ENCODE measurements at regions not wholly inside any gene's neighbourhood (a gene's known extent, or its start where the extent isn't known, plus 50 kb on each side); places are given as distances from the start of the nearest gene placed in this dataset.
"Not testable (repeated sequence)": the region's sequence is repeated elsewhere in the genome, so short reads cannot be mapped to it uniquely, and the experiment has no call there.

GRCh38 chr1:83445873-83446272 lies 553.1 kb downstream of the TTLL7 start:
- DNase-seq: not testable (repeated sequence)

GRCh38 chr1:83442412-83442811 lies 556.5 kb downstream of the TTLL7 start:
- DNase-seq: not testable (repeated sequence)

GRCh38 chr1:83440586-83440985 lies 558.3 kb downstream of the TTLL7 start:
- not testable (repeated sequence) for DNase-seq

GRCh38 chr1:83440021-83440420 lies 558.9 kb downstream of the TTLL7 start:
- DNase-seq: not testable (repeated sequence)

GRCh38 chr1:83438316-83438715 lies 560.6 kb downstream of the TTLL7 start:
- not testable (repeated sequence) for DNase-seq

GRCh38 chr1:83435336-83435735 lies 563.6 kb downstream of the TTLL7 start:
- not testable (repeated sequence) for DNase-seq

- not testable (repeated sequence) for DNase-seq
Measured at GRCh38 chr1:83427566-83427965, 571.4 kb downstream of the TTLL7 start.

- not testable (repeated sequence) for DNase-seq
Measured at GRCh38 chr1:83423382-83423781, 575.5 kb downstream of the TTLL7 start.

GRCh38 chr1:83418558-83418957 lies 580.4 kb downstream of the TTLL7 start:
- DNase-seq: no peak

- not testable (repeated sequence) for DNase-seq
Measured at GRCh38 chr1:83413839-83414107, 585.2 kb downstream of the TTLL7 start.

- DNase-seq: not testable (repeated sequence)
Measured at GRCh38 chr1:83410746-83411413, 588.1 kb downstream of the TTLL7 start.

- not testable (repeated sequence) for DNase-seq
Measured at GRCh38 chr1:83406693-83407371, 592.1 kb downstream of the TTLL7 start.

- not testable (repeated sequence) for DNase-seq
Measured at GRCh38 chr1:83405789-83406188, 593.1 kb downstream of the TTLL7 start.

GRCh38 chr1:83403500-83403899 lies 595.4 kb downstream of the TTLL7 start:
- DNase-seq: not testable (repeated sequence)

GRCh38 chr1:83401146-83401545 lies 597.8 kb downstream of the TTLL7 start:
- DNase-seq: not testable (repeated sequence)

- not testable (repeated sequence) for DNase-seq
Measured at GRCh38 chr1:83400173-83400572, 598.8 kb downstream of the TTLL7 start.

- not testable (repeated sequence) for DNase-seq
Measured at GRCh38 chr1:83398125-83398524, 600.8 kb downstream of the TTLL7 start.

GRCh38 chr1:83395130-83395529 lies 603.8 kb downstream of the TTLL7 start:
- DNase-seq: not testable (repeated sequence)

- not testable (repeated sequence) for DNase-seq
Measured at GRCh38 chr1:83386946-83387345, 612.0 kb downstream of the TTLL7 start.

- not testable (repeated sequence) for DNase-seq
Measured at GRCh38 chr1:83383107-83383506, 615.8 kb downstream of the TTLL7 start.

- not testable (repeated sequence) for DNase-seq
Measured at GRCh38 chr1:83373018-83373417, 625.9 kb downstream of the TTLL7 start.

- DNase-seq: not testable (repeated sequence)
Measured at GRCh38 chr1:83369853-83370252, 629.1 kb downstream of the TTLL7 start.

- DNase-seq: not testable (repeated sequence)
Measured at GRCh38 chr1:83365320-83365719, 633.6 kb downstream of the TTLL7 start.

GRCh38 chr1:83345375-83345774 lies 653.6 kb downstream of the TTLL7 start:
- not testable (repeated sequence) for DNase-seq

Data from left hindlimb (tissue), 1 donor.